ENCODE measurements at regions not wholly inside any gene's neighbourhood (a gene's known extent, or its start where the extent isn't known, plus 50 kb on each side); places are given as distances from the start of the nearest gene placed in this dataset.

DNA sequence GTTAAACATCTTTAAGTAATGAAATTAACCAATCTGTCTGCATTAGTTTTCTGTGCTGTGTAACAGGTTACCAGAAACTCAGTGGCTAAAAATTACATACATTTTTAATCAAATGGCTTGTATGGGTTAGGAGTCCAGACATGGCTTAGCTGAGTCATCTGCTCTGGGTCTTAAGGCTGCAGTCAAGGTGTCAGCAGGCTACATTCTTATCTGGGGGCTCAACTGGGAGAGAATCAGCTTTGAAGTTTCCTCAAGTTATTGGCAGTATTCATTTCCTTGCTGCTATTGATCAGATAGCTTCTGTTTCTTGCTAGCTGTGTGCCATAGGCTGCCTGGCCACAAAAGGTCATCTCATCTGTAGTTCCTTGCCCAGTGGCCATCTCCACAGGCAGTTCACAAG lies 1163.0 kb downstream of the DIAPH3 start:
- no peak overlapping the region for H3K4me3 ChIP-seq (ENCODE audit: low read length)
- DNase-seq (ENCODE audit: low read depth) = no peak
- no peak for TF ChIP-seq CTCF (IDR thresholded peaks at IDR 0.05; ENCODE audit: insufficient read depth, low read depth, low read length, missing control alignments)

DNA sequence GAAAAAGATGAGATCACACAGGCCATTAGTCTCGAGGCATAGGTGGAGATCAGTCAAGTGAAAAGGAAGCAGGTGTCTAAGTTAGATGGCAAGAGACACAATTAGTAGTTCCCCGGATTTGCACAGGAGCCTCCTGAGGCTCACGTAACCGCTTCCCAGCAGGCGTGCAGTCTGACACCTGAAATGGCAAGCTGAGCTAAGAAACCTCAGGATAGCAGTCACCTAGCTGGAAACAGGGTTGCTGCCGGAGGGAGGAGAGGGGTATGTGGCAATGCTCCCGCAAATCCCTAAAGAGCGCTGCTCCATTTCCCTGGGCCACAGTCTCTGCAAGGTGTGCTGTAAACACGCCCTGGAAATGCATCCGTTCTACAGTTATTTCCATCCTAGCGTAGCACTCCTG lies 1151.0 kb downstream of the DIAPH3 start:
- TF ChIP-seq CTCF (IDR thresholded peaks at IDR 0.05; ENCODE audit: insufficient read depth, low read depth, low read length, missing control alignments) = no peak
- no peak for DNase-seq (ENCODE audit: low read depth)
- H3K4me3 ChIP-seq (ENCODE audit: low read length) = no peak overlapping the region

- H3K4me3 ChIP-seq (ENCODE audit: low read length) = no peak overlapping the region
- no peak for TF ChIP-seq CTCF (IDR thresholded peaks at IDR 0.05; ENCODE audit: insufficient read depth, low read depth, low read length, missing control alignments)
- DNase-seq (ENCODE audit: low read depth) = peak; percentile 2
Observed at GRCh38 chr13:59016250-59016649, 1147.5 kb downstream of the DIAPH3 start.

DNA sequence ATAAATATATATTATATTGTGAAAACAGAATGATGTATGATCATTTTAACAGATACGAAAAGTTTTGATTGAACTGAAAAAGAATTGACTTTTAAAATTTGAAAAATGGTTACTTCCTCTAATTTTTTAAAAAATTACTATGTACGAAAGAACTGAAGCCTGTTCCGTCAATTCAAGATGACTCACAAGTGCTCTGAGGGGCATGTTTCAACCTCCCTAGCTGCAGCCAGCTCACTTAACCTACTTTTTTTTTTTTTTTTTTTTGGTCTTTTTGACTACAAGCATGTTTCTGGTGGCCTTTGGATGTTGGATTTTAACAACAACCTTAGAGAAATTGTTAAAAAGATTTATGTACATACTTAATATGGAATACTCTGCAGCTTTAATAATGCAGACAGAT lies 1139.3 kb downstream of the DIAPH3 start:
- TF ChIP-seq CTCF (IDR thresholded peaks at IDR 0.05; ENCODE audit: insufficient read depth, low read depth, low read length, missing control alignments) = no peak

DNA sequence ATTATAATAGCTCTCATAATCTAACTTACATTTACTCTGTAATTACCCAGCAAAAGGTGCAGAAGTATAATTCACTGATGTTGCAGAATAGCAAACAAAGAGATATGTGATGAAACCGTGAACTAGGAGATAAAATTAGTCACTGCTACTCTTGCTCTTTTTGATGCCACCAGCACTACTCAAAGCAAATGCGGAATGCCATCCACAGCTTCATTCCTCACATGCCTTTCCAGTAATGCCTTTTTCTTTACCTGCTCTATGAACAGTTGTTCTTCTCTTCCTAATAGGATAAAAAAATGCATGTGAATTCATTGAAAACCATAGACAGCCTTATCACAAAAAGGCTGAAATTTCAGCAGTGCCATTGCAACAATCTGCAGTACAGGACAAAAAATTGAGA lies 1129.5 kb downstream of the DIAPH3 start:
- TF ChIP-seq CTCF (IDR thresholded peaks at IDR 0.05; ENCODE audit: insufficient read depth, low read depth, low read length, missing control alignments) = no peak
- DNase-seq (ENCODE audit: low read depth) = no peak
- H3K4me3 ChIP-seq (ENCODE audit: low read length) = no peak overlapping the region

More for the DNA sequence above, 1139.3 kb downstream of the DIAPH3 start:
- peak; percentile 2 for DNase-seq (ENCODE audit: low read depth)
- H3K4me3 ChIP-seq (ENCODE audit: low read length) = no peak overlapping the region

DNA sequence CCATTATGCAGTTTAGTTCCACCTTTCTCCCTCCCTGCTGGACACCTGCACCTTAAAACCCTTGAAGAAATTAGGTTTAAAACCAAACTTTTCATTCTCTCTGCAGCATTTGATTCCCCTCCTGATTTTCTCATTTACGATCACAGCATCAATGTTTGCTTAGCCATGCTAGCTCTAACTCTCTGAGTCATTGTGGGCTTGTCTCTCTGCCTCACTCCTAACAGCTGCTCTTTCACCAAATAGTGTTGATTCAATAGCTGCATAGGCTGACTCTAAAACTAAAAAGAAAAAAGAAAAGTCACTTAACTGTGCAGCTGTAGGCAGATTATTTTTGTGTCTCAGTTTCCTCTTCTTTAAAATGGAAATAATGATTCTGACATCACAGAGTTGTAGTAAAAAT lies 1124.9 kb downstream of the DIAPH3 start:
- peak; percentile 6 for DNase-seq (ENCODE audit: low read depth)
- TF ChIP-seq CTCF (IDR thresholded peaks at IDR 0.05; ENCODE audit: insufficient read depth, low read depth, low read length, missing control alignments) = no peak

GRCh38 chr13:59043016-59043415 lies 1120.7 kb downstream of the DIAPH3 start:
- H3K4me3 ChIP-seq (ENCODE audit: low read length) = no peak overlapping the region
- TF ChIP-seq CTCF (IDR thresholded peaks at IDR 0.05; ENCODE audit: insufficient read depth, low read depth, low read length, missing control alignments) = no peak
- no peak for DNase-seq (ENCODE audit: low read depth)

More for the DNA sequence above, 1124.9 kb downstream of the DIAPH3 start:
- H3K4me3 ChIP-seq (ENCODE audit: low read length) = no peak overlapping the region

Data from epithelial cell of esophagus (primary cell).